IMR-90 (cell line): ENCODE measurements at regions not wholly inside any gene's neighbourhood (a gene's known extent, or its start where the extent isn't known, plus 50 kb on each side); places are given as distances from the start of the nearest gene placed in this dataset.

Experiments used
- ATAC-seq: fragments of 200-7000 bp; cut with Tn5 transposase; 2 replicates; pipeline ENCODE4 v1.9.1; 2020; ENCODE audit warnings: low read depth, mild to moderate bottlenecking, moderate library complexity
- BruUV-seq: library from RNA; stranded (reverse); fragments of 400-500 nt; replicated peaks from 2 replicates; lab custom pipeline; 2021; lab: Mats Ljungman, UMichigan
- CTCF ChIA-PET: fragments of 300-600 bp; formaldehyde crosslinking; extraction: SDS; loops from one replicate; lab custom pipeline; 2021; ENCODE audit warnings: antibody characterized with exemption; lab: Yijun Ruan, JAX
- POLR2A ChIA-PET: fragments of 300-600 bp; sonication (Branson Sonifier 250); formaldehyde crosslinking; loops from one replicate; lab custom pipeline; 2022; ENCODE audit warnings: antibody characterized with exemption; ENCODE audit not compliant: unreplicated experiment; lab: Charles Lee
- DNase-seq: peaks from one replicate; pipeline ENCODE4 v3.0.0; 2013
- H2AFZ ChIP-seq: replicated peaks from 2 replicates; pipeline ENCODE3; 2013; ENCODE audit warnings: low read length, mild to moderate bottlenecking; ENCODE audit not compliant: poor library complexity
- H2AK5ac ChIP-seq: 2 replicates; pipeline ENCODE4 v1.6.1; 2013; ENCODE audit warnings: low read depth, low read length, inconsistent platforms
- H2AK9ac ChIP-seq: replicated peaks from 2 replicates; pipeline ENCODE3; 2013; ENCODE audit warnings: mild to moderate bottlenecking, low read depth, low read length, moderate library complexity; ENCODE audit not compliant: poor library complexity
- H2BK120ac ChIP-seq: 2 replicates; pipeline ENCODE4 v1.6.1; 2013; ENCODE audit warnings: low read depth, low read length, inconsistent platforms
- H2BK15ac ChIP-seq: 3 replicates; pipeline ENCODE4 v1.6.1; 2013; ENCODE audit warnings: low read depth, low read length, inconsistent platforms
- H2BK20ac ChIP-seq: 2 replicates; pipeline ENCODE4 v1.6.1; 2013; ENCODE audit warnings: low read depth, mild to moderate bottlenecking, inconsistent platforms, low read length, moderate library complexity
- H2BK5ac ChIP-seq: 2 replicates; pipeline ENCODE4 v1.6.1; 2013; ENCODE audit warnings: mild to moderate bottlenecking, low read depth, low read length, inconsistent platforms; ENCODE audit not compliant: poor library complexity, severe bottlenecking
- H3K14ac ChIP-seq: replicated peaks from 2 replicates; pipeline ENCODE4 v1.6.1; 2013; ENCODE audit warnings: low read depth, low read length, inconsistent platforms
- H3K18ac ChIP-seq: 2 replicates; pipeline ENCODE4 v1.6.1; 2013; ENCODE audit warnings: low read depth, low read length, control low read depth
- H3K23ac ChIP-seq: 2 replicates; pipeline ENCODE4 v1.6.1; 2013; ENCODE audit warnings: low read depth, low read length, inconsistent platforms
- H3K27ac ChIP-seq: 2 replicates; pipeline ENCODE4 v1.5.1; 2013; ENCODE audit warnings: mild to moderate bottlenecking, control low read depth, low read length; ENCODE audit not compliant: insufficient read depth
- H3K27me3 ChIP-seq: 2 replicates; pipeline ENCODE4 v1.6.1; 2013; ENCODE audit warnings: low read length; ENCODE audit not compliant: control insufficient read depth, insufficient read depth
- H3K36me3 ChIP-seq: 2 replicates; pipeline ENCODE4 v1.6.1; 2013; ENCODE audit warnings: low read length, mixed read lengths; ENCODE audit not compliant: control insufficient read depth, insufficient read depth
- H3K4ac ChIP-seq: 2 replicates; pipeline ENCODE4 v1.6.1; 2013; ENCODE audit warnings: low read depth, low read length, inconsistent platforms
- H3K4me1 ChIP-seq: 2 replicates; pipeline ENCODE4 v1.6.1; 2013; ENCODE audit warnings: low read length, mixed read lengths; ENCODE audit not compliant: control insufficient read depth, insufficient read depth
- H3K4me2 ChIP-seq: 2 replicates; pipeline ENCODE4 v1.6.1; 2013; ENCODE audit warnings: low read depth, mild to moderate bottlenecking, control low read depth, low read length, moderate library complexity
- H3K4me3 ChIP-seq: 2 replicates; pipeline ENCODE4 v1.5.1; 2013; ENCODE audit warnings: low read depth, mild to moderate bottlenecking, control low read depth, low read length, moderate library complexity; ENCODE audit not compliant: insufficient read depth
- H3K56ac ChIP-seq: 2 replicates; pipeline ENCODE4 v1.6.1; 2013; ENCODE audit warnings: low read length, inconsistent platforms; ENCODE audit not compliant: insufficient read depth; ENCODE audit errors: extremely low read depth
- H3K79me1 ChIP-seq, 2 experiments: 2 replicates each; pipeline ENCODE4 v1.6.1; 2013; ENCODE audit warnings: low read length in 2 of 2, inconsistent platforms in 1 of 2, low read depth in 1 of 2
- H3K9ac ChIP-seq: 2 replicates; pipeline ENCODE4 v1.6.1; 2013; ENCODE audit warnings: low read depth, low read length, control low read depth
- H3K9me1 ChIP-seq: 2 replicates; pipeline ENCODE4 v1.6.1; 2013; ENCODE audit warnings: low read length, inconsistent platforms; ENCODE audit not compliant: insufficient read depth
- H3K9me3 ChIP-seq: 2 replicates; pipeline ENCODE4 v1.6.1; 2013; ENCODE audit warnings: low read length; ENCODE audit not compliant: control insufficient read depth, insufficient read depth
- H4K20me1 ChIP-seq: 2 replicates; pipeline ENCODE4 v1.6.1; 2013; ENCODE audit warnings: low read length, inconsistent platforms; ENCODE audit not compliant: insufficient read depth
- H4K5ac ChIP-seq: 2 replicates; pipeline ENCODE4 v1.6.1; 2013; ENCODE audit warnings: mild to moderate bottlenecking, low read depth, low read length, control low read depth
- H4K8ac ChIP-seq, 2 experiments: 2 replicates each; pipeline ENCODE4 v1.6.1; 2013; ENCODE audit warnings: low read depth in 2 of 2, low read length in 2 of 2, control low read depth in 1 of 2, inconsistent platforms in 1 of 2
- H4K91ac ChIP-seq: 2 replicates; pipeline ENCODE4 v1.6.1; 2013; ENCODE audit warnings: low read depth, low read length, inconsistent platforms; ENCODE audit not compliant: insufficient read depth
- CHD1 ChIP-seq: IDR thresholded peaks from 2 replicates; pipeline ENCODE4 v1.6.1; 2012; ENCODE audit warnings: low read depth, low read length, improper control_type of control experiment
- CTCF ChIP-seq: conservative IDR thresholded peaks from 2 replicates; pipeline ENCODE4 v1.5.1; 2012; ENCODE audit warnings: mild to moderate bottlenecking, low read depth, low read length, improper control_type of control experiment
- ELK1 ChIP-seq: fragments of 150-350 bp; IDR thresholded peaks from 2 replicates; pipeline ENCODE4 v1.6.1; 2016; ENCODE audit warnings: low read depth, mild to moderate bottlenecking, low read length, moderate library complexity, borderline replicate concordance
- MAFK ChIP-seq: IDR thresholded peaks from 2 replicates; pipeline ENCODE4 v1.6.1; 2012; ENCODE audit warnings: low read depth, low read length, improper control_type of control experiment
- MXI1 ChIP-seq: IDR thresholded peaks from 2 replicates; pipeline ENCODE4 v1.6.1; 2012; ENCODE audit warnings: low read depth, mild to moderate bottlenecking, low read length, moderate library complexity, borderline replicate concordance
- NFE2L2 ChIP-seq: fragments of 150-350 bp; IDR thresholded peaks from 2 replicates; pipeline ENCODE4 v1.6.1; 2016; ENCODE audit warnings: low read depth, mild to moderate bottlenecking, low read length
- RAD21 ChIP-seq: IDR thresholded peaks from 2 replicates; pipeline ENCODE4 v1.6.1; 2012; ENCODE audit warnings: low read length, improper control_type of control experiment
- USF2 ChIP-seq: fragments of 150-350 bp; IDR thresholded peaks from 2 replicates; pipeline ENCODE4 v1.6.1; 2017; ENCODE audit warnings: mild to moderate bottlenecking, antibody characterized with exemption, low read length, low read depth
- WGBS, 2 experiments: methylation state at CpG; one replicate each; pipeline versions ENCODE4 v1.1.5 to v1.1.7; 2013; ENCODE audit warnings: missing lambda C conversion rate in 2 of 2; ENCODE audit not compliant: insufficient read length in 1 of 2; ENCODE audit errors: extremely low coverage in 2 of 2; 5-methylcytosine and 5-hydroxymethylcytosine counted together
- dilution Hi-C: fragments of 300-500 bp; cut with HindIII; formaldehyde crosslinking; loops from one replicate; pipeline ENCODE4 v1.14.3; 2018; ENCODE audit warnings: low sequenced_read_pairs; ENCODE audit not compliant: unreplicated experiment
- in situ Hi-C: fragments of 300-500 bp; cut with MboI; formaldehyde crosslinking; loops from 3 replicates; pipeline ENCODE4 v1.14.3; 2019; ENCODE audit warnings: low sequenced_read_pairs, inconsistent platforms, mixed read lengths
- intact Hi-C: fragments of 100-400 bp; cut with micrococcal nuclease; formaldehyde crosslinking; loops from 2 replicates; pipeline ENCODE4 v1.10.0; 2022

GRCh38 chr4:28555866-28556265, 1695.2 kb downstream of the STIM2 start:
- Histone ChIP-seq H3K27ac (no peak overlapping the region), H2AFZ (no peak overlapping the region), H2BK20ac (no peak overlapping the region), H3K4me1 (no peaks in the 10 kb centered on the region), H2BK15ac (no peak overlapping the region), H4K8ac (no peak overlapping the region), H3K18ac (no peak overlapping the region), H3K79me1 (no peaks in the 10 kb centered on the region), H4K20me1 (no peaks in the 10 kb centered on the region), H2BK120ac (no peak overlapping the region), H2AK5ac (no peak overlapping the region), H3K9me3 (no peaks in the 10 kb centered on the region), H2BK5ac (no peak overlapping the region), H3K56ac (no peak overlapping the region), H3K9ac (no peak overlapping the region), H3K23ac (no peak overlapping the region), H3K27me3 (no peaks in the 10 kb centered on the region), H3K36me3 (no peaks in the 10 kb centered on the region), H2AK9ac (no peak overlapping the region), H3K14ac (0 out of 2 replicates have a peak overlapping the region, but pooled peaks have one; percentile 1), H3K9me1 (no peaks in the 10 kb centered on the region; the same call in 1 of the 2 replicates), H4K91ac (no peak overlapping the region), H3K4me2 (no peak overlapping the region), H3K4ac (no peak overlapping the region), H4K5ac (no peak overlapping the region), H3K4me3 (no peak overlapping the region)
- intact Hi-C loops (no loop called here), in situ Hi-C loops (no loop called here), dilution Hi-C loops (no loop called here)
- CTCF ChIA-PET = interaction anchor here (2.3 kb wide), 1 partner anchor 10 kb away, joined by 5 read pairs; no protein-coding TSS in a partner anchor
- no CpG with 5 or more reads among the region's 2 CpGs for WGBS, 2 experiments
- ATAC-seq (no peak), DNase-seq (peak; percentile 5)
- POLR2A ChIA-PET = no interaction called here
- no peak for TF ChIP-seq USF2
- no peak for TF ChIP-seq NFE2L2
- TF ChIP-seq CHD1 = no peak
- no peak for TF ChIP-seq MAFK
- TF ChIP-seq ELK1 = no peak
- no peak for TF ChIP-seq CTCF
- no peak for TF ChIP-seq RAD21
- TF ChIP-seq MXI1 = no peak
- no TSS peak for BruUV-seq
